Neuronal stem cell (in vitro differentiated cells): ENCODE measurements at regions not wholly inside any gene's neighbourhood (a gene's known extent, or its start where the extent isn't known, plus 50 kb on each side); places are given as distances from the start of the nearest gene placed in this dataset.

Source experiments
- DNase-seq: peaks from one replicate; pipeline ENCODE4 v3.0.0-alpha.2; 2013; ENCODE audit warnings: low spot score
- H2AFZ ChIP-seq: one replicate; pipeline ENCODE4 v1.6.1; 2013; ENCODE audit warnings: mild to moderate bottlenecking, low read length, inconsistent platforms
- H2AK5ac ChIP-seq: 2 replicates; pipeline ENCODE4 v1.6.1; 2013; ENCODE audit warnings: low read depth, mild to moderate bottlenecking, inconsistent platforms, low read length, moderate library complexity, mixed read lengths
- H2BK120ac ChIP-seq: 2 replicates; pipeline ENCODE4 v1.6.1; 2013; ENCODE audit warnings: low read depth, mild to moderate bottlenecking, inconsistent platforms, low read length, moderate library complexity, mixed read lengths
- H2BK12ac ChIP-seq: one replicate; pipeline ENCODE4 v1.6.1; 2013; ENCODE audit warnings: low read length, inconsistent platforms
- H2BK15ac ChIP-seq: 2 replicates; pipeline ENCODE4 v1.6.1; 2013; ENCODE audit warnings: mild to moderate bottlenecking, low read length, inconsistent platforms, mixed read lengths
- H2BK5ac ChIP-seq: one replicate; pipeline ENCODE4 v1.6.1; 2013; ENCODE audit warnings: inconsistent platforms, mild to moderate bottlenecking, low read length, moderate library complexity
- H3K14ac ChIP-seq: one replicate; pipeline ENCODE4 v1.6.1; 2013; ENCODE audit warnings: low read length, inconsistent platforms
- H3K18ac ChIP-seq: 2 replicates; pipeline ENCODE4 v1.6.1; 2013; ENCODE audit warnings: low read length, inconsistent platforms
- H3K23ac ChIP-seq: 2 replicates; pipeline ENCODE4 v1.6.1; 2013; ENCODE audit warnings: low read depth, mild to moderate bottlenecking, mixed read lengths, low read length, inconsistent platforms; ENCODE audit not compliant: poor library complexity
- H3K27ac ChIP-seq: replicated peaks from 3 replicates; pipeline ENCODE4 v1.5.1; 2013; ENCODE audit warnings: low read length, inconsistent platforms
- H3K27me3 ChIP-seq, 3 experiments: 2 replicates each; pipeline ENCODE4 v1.6.1; 2013; ENCODE audit warnings: low read length in 3 of 3, mild to moderate bottlenecking in 2 of 3, inconsistent platforms in 1 of 3, low read depth in 1 of 3, mixed read lengths in 1 of 3, moderate library complexity in 1 of 3; ENCODE audit not compliant: control insufficient read depth in 3 of 3, insufficient read depth in 3 of 3
- H3K36me3 ChIP-seq, 2 donors: replicated peaks in 1 of 2; 2 replicates each; pipeline ENCODE4 v1.6.1; 2013; ENCODE audit warnings: low read length in 2 of 2; ENCODE audit not compliant: control insufficient read depth in 2 of 2, insufficient read depth in 2 of 2
- H3K4ac ChIP-seq: 2 replicates; pipeline ENCODE4 v1.6.1; 2013; ENCODE audit warnings: inconsistent platforms, mild to moderate bottlenecking, low read length, moderate library complexity
- H3K4me1 ChIP-seq, 2 donors: 1 replicate in 1 of 2; 2 replicates in 1 of 2; pipeline ENCODE4 v1.6.1; 2013; ENCODE audit warnings: low read length in 2 of 2, low read depth in 1 of 2; ENCODE audit not compliant: control insufficient read depth in 2 of 2, insufficient read depth in 1 of 2
- H3K4me2 ChIP-seq: one replicate; pipeline ENCODE4 v1.6.1; 2013; ENCODE audit warnings: mild to moderate bottlenecking, low read length, inconsistent platforms; ENCODE audit not compliant: insufficient read depth, poor library complexity, severe bottlenecking
- H3K4me3 ChIP-seq, 2 donors: 2 replicates each; pipeline ENCODE4 v1.5.1; 2013; ENCODE audit warnings: low read length in 2 of 2, mild to moderate bottlenecking in 2 of 2, inconsistent platforms in 1 of 2, moderate library complexity in 1 of 2
- H3K79me1 ChIP-seq: one replicate; pipeline ENCODE4 v1.6.1; 2013; ENCODE audit warnings: low read depth, mild to moderate bottlenecking, inconsistent platforms, low read length, moderate library complexity
- H3K9ac ChIP-seq: one replicate; pipeline ENCODE4 v1.6.1; 2013; ENCODE audit warnings: mild to moderate bottlenecking, low read depth, low read length, inconsistent platforms; ENCODE audit not compliant: poor library complexity
- H3K9me3 ChIP-seq, 2 donors: replicated peaks in 1 of 2; 2 replicates each; pipeline versions ENCODE3 to v1.6.1; 2013; ENCODE audit warnings: low read length in 2 of 2, mild to moderate bottlenecking in 2 of 2, inconsistent platforms in 1 of 2, low read depth in 1 of 2, mixed read lengths in 1 of 2, moderate library complexity in 1 of 2; ENCODE audit not compliant: control insufficient read depth in 2 of 2, insufficient read depth in 1 of 2
- H4K8ac ChIP-seq: one replicate; pipeline ENCODE4 v1.6.1; 2013; ENCODE audit warnings: low read depth, mild to moderate bottlenecking, inconsistent platforms, low read length, moderate library complexity
- H4K91ac ChIP-seq: one replicate; pipeline ENCODE4 v1.6.1; 2013; ENCODE audit warnings: low read length, low read depth, mild to moderate bottlenecking, inconsistent platforms; ENCODE audit not compliant: poor library complexity
- WGBS, 2 donors: extraction: QIAGEN DNeasy Blood & Tissue Kit; methylation state at CpG; one replicate each; pipeline ENCODE4 v1.1.7; 2013; ENCODE audit warnings: missing lambda C conversion rate in 2 of 2, mixed read lengths in 1 of 2; ENCODE audit not compliant: insufficient read length in 2 of 2, insufficient replicate concordance in 1 of 2; ENCODE audit errors: extremely low coverage in 2 of 2; 5-methylcytosine and 5-hydroxymethylcytosine counted together

DNA sequence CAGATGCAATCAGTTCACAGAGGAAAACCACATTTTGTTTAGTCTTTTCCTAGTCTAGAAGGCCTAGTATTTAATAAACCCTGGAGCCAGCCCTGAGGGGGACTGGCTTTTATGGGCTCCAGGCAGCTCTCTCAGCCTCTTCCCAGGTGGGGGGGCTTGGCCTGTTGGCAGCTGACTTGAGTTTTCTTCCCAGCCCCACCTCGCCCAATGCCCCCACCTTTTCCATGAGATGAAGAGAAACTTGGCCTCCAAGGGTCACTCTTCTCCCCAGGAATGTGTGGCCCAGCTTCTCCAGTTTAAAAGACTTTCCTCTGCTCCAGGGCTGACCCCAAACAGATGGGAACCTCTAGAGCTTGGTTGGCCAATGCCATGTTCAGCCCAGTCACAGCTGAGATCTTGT is 196.1 kb downstream of the BMP7 start:
- H2BK12ac ChIP-seq, result no peak overlapping the region
- no peak overlapping the region for H3K4me2 ChIP-seq
- no CpG with 5 or more reads among the region's 1 CpG for WGBS, 2 donors
- H3K4me3 ChIP-seq, result no peak overlapping the region
- H3K4ac ChIP-seq, result no peak overlapping the region
- no peak overlapping the region for H4K91ac ChIP-seq
- peaks cover 0 to 48% (median 13%) of the 10 kb centered on the region in 3 experiments for H3K27me3 ChIP-seq
- no peak overlapping the region for H3K9ac ChIP-seq
- no peak overlapping the region for H2AFZ ChIP-seq
- no peak overlapping the region for H2BK120ac ChIP-seq
- H3K4me1 ChIP-seq, result peaks cover 5 to 10% of the 10 kb centered on the region in 2 donors
- no peak overlapping the region for H3K18ac ChIP-seq
- no peak for DNase-seq
- H3K79me1 ChIP-seq, result no peaks in the 10 kb centered on the region
- no peak overlapping the region for H3K14ac ChIP-seq
- H4K8ac ChIP-seq, result no peak overlapping the region
- H3K27ac ChIP-seq, result no peak overlapping the region
- H3K23ac ChIP-seq, result no peak overlapping the region
- no peaks in the 10 kb centered on the region for H3K9me3 ChIP-seq
- H3K36me3 ChIP-seq, result no peaks in the 10 kb centered on the region
- no peak overlapping the region for H2BK15ac ChIP-seq
- H2BK5ac ChIP-seq, result no peak overlapping the region
- no peak overlapping the region for H2AK5ac ChIP-seq

DNA sequence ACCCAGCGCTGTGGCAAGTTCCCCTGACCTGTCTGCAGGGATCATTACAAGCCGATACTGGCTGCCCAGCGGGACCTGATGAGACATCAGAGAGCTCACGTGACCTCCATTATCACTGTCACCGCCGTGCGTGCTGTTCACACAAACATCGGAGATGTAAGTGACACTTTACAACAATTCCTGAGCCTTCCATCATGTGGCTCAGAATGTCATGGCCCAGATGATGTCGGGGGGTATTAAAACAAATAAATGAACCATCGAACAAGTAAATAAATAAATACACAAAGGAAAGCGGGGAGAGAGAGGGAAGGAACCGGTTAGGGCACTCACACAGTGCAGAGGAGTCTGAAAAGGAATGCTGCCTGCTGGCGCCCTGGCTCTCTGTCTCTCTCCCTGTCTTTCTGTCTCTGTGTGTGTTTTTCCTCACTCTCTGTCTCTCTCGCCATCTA is 195.1 kb downstream of the BMP7 start:
- Histone ChIP-seq H2BK12ac (no peak overlapping the region), H2BK120ac (no peak overlapping the region), H3K27ac (no peak overlapping the region), H2BK5ac (no peak overlapping the region), H3K4me3 (peak overlapping the region in 1 of 2 donors; percentile 15), H4K91ac (no peak overlapping the region), H3K36me3 (no peaks in the 10 kb centered on the region), H3K9me3 (no peaks in the 10 kb centered on the region), H3K23ac (no peak overlapping the region), H3K18ac (no peak overlapping the region), H3K4ac (no peak overlapping the region), H3K79me1 (no peaks in the 10 kb centered on the region), H3K4me1 (peaks cover 5 to 8% of the 10 kb centered on the region in 2 donors), H2AK5ac (no peak overlapping the region), H2BK15ac (no peak overlapping the region), H4K8ac (no peak overlapping the region), H3K4me2 (peak overlapping the region; percentile 53), H3K9ac (no peak overlapping the region), H2AFZ (peak overlapping the region; percentile 76), H3K27me3 (peaks cover 0 to 51% (median 13%) of the 10 kb centered on the region in 3 experiments), H3K14ac (no peak overlapping the region)
- WGBS, 2 donors, result no CpG with 5 or more reads among the region's 14 CpGs
- DNase-seq, result no peak

GRCh38 chr20:57071954-57072583 is 194.4 kb downstream of the BMP7 start:
- H2AFZ ChIP-seq, result peak overlapping the region; percentile 76
- H3K18ac ChIP-seq, result no peak overlapping the region
- no peak overlapping the region for H4K8ac ChIP-seq
- H3K4me3 ChIP-seq, result no peak overlapping the region
- no peak overlapping the region for H2BK12ac ChIP-seq
- H3K4ac ChIP-seq, result no peak overlapping the region
- H3K4me2 ChIP-seq, result no peak overlapping the region
- no peak overlapping the region for H3K23ac ChIP-seq
- no peak overlapping the region for H2BK5ac ChIP-seq
- no peak overlapping the region for H3K14ac ChIP-seq
- peaks cover 0 to 48% (median 13%) of the 10 kb centered on the region in 3 experiments for H3K27me3 ChIP-seq
- no peak overlapping the region for H4K91ac ChIP-seq
- no peaks in the 10 kb centered on the region for H3K36me3 ChIP-seq
- H2AK5ac ChIP-seq, result no peak overlapping the region
- no peak overlapping the region for H2BK120ac ChIP-seq
- no peak overlapping the region for H3K27ac ChIP-seq
- no peak overlapping the region for H2BK15ac ChIP-seq
- H3K9me3 ChIP-seq, result no peaks in the 10 kb centered on the region
- H3K4me1 ChIP-seq, result peaks cover 5 to 8% of the 10 kb centered on the region in 2 donors
- no CpG with 5 or more reads among the region's 8 CpGs for WGBS, 2 donors
- no peak overlapping the region for H3K9ac ChIP-seq
- no peak for DNase-seq
- H3K79me1 ChIP-seq, result no peaks in the 10 kb centered on the region

DNA sequence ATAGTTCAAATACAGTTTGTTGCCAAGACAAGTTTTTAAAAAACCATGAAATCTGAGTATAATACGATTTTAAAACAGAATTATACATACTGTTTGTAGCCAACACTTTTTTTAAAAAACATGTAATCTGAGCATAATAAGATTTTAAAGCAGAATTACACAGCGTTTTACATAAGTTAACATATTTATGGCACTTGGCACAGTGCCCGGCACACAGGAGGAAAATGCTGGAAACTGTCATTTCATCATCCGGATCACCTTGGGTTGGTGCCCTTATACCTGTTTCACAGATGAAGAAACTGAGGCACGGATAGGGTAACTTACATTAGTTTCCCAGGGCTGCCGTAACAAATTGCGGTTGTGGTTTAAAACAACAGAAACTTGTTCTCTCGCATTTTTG is 193.0 kb downstream of the BMP7 start:
- H3K27me3 ChIP-seq, result peaks cover 0 to 48% (median 13%) of the 10 kb centered on the region in 3 experiments
- no CpG with 5 or more reads among the region's 8 CpGs for WGBS, 2 donors
- H3K18ac ChIP-seq, result no peak overlapping the region
- H3K27ac ChIP-seq, result no peak overlapping the region
- no peak overlapping the region for H2AFZ ChIP-seq
- no peak overlapping the region for H2BK15ac ChIP-seq
- no peak overlapping the region for H3K4me2 ChIP-seq
- H3K4ac ChIP-seq, result no peak overlapping the region
- no peak overlapping the region for H3K14ac ChIP-seq
- no peak overlapping the region for H4K91ac ChIP-seq
- no peak for DNase-seq
- H2BK5ac ChIP-seq, result no peak overlapping the region
- no peak overlapping the region for H2AK5ac ChIP-seq
- no peaks in the 10 kb centered on the region for H3K79me1 ChIP-seq
- H3K4me3 ChIP-seq, result no peak overlapping the region
- no peak overlapping the region for H2BK120ac ChIP-seq
- peaks cover 5 to 8% of the 10 kb centered on the region in 2 donors for H3K4me1 ChIP-seq
- H3K23ac ChIP-seq, result no peak overlapping the region
- no peaks in the 10 kb centered on the region for H3K36me3 ChIP-seq
- H4K8ac ChIP-seq, result no peak overlapping the region
- H3K9me3 ChIP-seq, result no peaks in the 10 kb centered on the region
- no peak overlapping the region for H2BK12ac ChIP-seq
- no peak overlapping the region for H3K9ac ChIP-seq
